Smooth muscle cell (in vitro differentiated cells): ENCODE measurements at regions not wholly inside any gene's neighbourhood (a gene's known extent, or its start where the extent isn't known, plus 50 kb on each side); places are given as distances from the start of the nearest gene placed in this dataset.

Experiments
- DNase-seq: peaks from one replicate; lab custom pipeline; 2025; ENCODE audit not compliant: unreplicated experiment; lab: John Stamatoyannopoulos, UW
- H2AFZ ChIP-seq: fragments of 200-600 bp; sonication (generic); 2 replicates; pipeline ENCODE4 v1.6.0; 2016; ENCODE audit warnings: antibody characterized with exemption, low read depth, mild to moderate bottlenecking
- H3F3A ChIP-seq: fragments of 200-600 bp; sonication (generic); 2 replicates; pipeline ENCODE4 v1.6.0; 2017; ENCODE audit warnings: antibody characterized with exemption, low read depth
- H3K27ac ChIP-seq: fragments of 200-600 bp; sonication (generic); 2 replicates; pipeline ENCODE4 v1.5.1; 2016; ENCODE audit warnings: low read depth, mild to moderate bottlenecking
- H3K27me3 ChIP-seq: fragments of 200-600 bp; sonication (generic); 2 replicates; pipeline ENCODE4 v1.6.1; 2016; ENCODE audit warnings: low read depth, mild to moderate bottlenecking
- H3K36me3 ChIP-seq: fragments of 200-600 bp; sonication (generic); 2 replicates; pipeline ENCODE4 v1.5.1; 2016; ENCODE audit warnings: low read depth
- H3K4me1 ChIP-seq: fragments of 200-600 bp; sonication (generic); 2 replicates; pipeline ENCODE4 v1.5.1; 2016; ENCODE audit warnings: low read depth
- H3K4me2 ChIP-seq: fragments of 200-600 bp; sonication (generic); 2 replicates; pipeline ENCODE4 v1.6.0; 2016; ENCODE audit warnings: mild to moderate bottlenecking
- H3K4me3 ChIP-seq: fragments of 200-600 bp; sonication (generic); 2 replicates; pipeline ENCODE4 v1.5.1; 2016; ENCODE audit warnings: mild to moderate bottlenecking
- H3K79me2 ChIP-seq: fragments of 200-600 bp; sonication (generic); 2 replicates; pipeline ENCODE4 v1.6.0; 2016; ENCODE audit warnings: low read depth, mild to moderate bottlenecking
- H3K9ac ChIP-seq: fragments of 200-600 bp; sonication (generic); 2 replicates; pipeline ENCODE4 v1.6.0; 2016; ENCODE audit warnings: low read depth
- H3K9me3 ChIP-seq: fragments of 200-600 bp; sonication (generic); replicated peaks from 2 replicates; pipeline ENCODE4 v1.5.1; 2016; ENCODE audit warnings: low read depth
- H4K20me1 ChIP-seq: fragments of 200-600 bp; sonication (generic); 2 replicates; pipeline ENCODE4 v1.6.0; 2016; ENCODE audit warnings: low read depth
- WGBS: methylation state at CpG from one replicate; pipeline ENCODE4 v1.1.7; 2016; ENCODE audit warnings: low lambda C conversion rate; 5-methylcytosine and 5-hydroxymethylcytosine counted together
- TF ChIP-seq, protein P1 (sequence below): fragments of 200-600 bp; sonication (generic); IDR thresholded peaks from 2 replicates; pipeline ENCODE4 v1.5.1; 2017; ENCODE audit warnings: borderline replicate concordance, mild to moderate bottlenecking, antibody characterized with exemption; ENCODE audit not compliant: insufficient read depth, poor library complexity, severe bottlenecking

GRCh38 chr6:166781331-166781730 is 154.3 kb upstream of the RPS6KA2 start:
- 94% methylated on average over 6 of the region's 6 CpGs for WGBS
- Histone ChIP-seq H3K4me2 (no peak overlapping the region), H3K36me3 (no peaks in the 10 kb centered on the region), H3K4me1 (no peaks in the 10 kb centered on the region), H3K9me3 (no peaks in the 10 kb centered on the region), H4K20me1 (no peaks in the 10 kb centered on the region), H3F3A (no peaks in the 10 kb centered on the region), H3K27ac (no peak overlapping the region), H3K9ac (no peak overlapping the region), H3K4me3 (no peak overlapping the region), H3K79me2 (no peaks in the 10 kb centered on the region), H3K27me3 (peaks cover 5% of the 10 kb centered on the region), H2AFZ (no peak overlapping the region)
- TF ChIP-seq, protein P1, sequence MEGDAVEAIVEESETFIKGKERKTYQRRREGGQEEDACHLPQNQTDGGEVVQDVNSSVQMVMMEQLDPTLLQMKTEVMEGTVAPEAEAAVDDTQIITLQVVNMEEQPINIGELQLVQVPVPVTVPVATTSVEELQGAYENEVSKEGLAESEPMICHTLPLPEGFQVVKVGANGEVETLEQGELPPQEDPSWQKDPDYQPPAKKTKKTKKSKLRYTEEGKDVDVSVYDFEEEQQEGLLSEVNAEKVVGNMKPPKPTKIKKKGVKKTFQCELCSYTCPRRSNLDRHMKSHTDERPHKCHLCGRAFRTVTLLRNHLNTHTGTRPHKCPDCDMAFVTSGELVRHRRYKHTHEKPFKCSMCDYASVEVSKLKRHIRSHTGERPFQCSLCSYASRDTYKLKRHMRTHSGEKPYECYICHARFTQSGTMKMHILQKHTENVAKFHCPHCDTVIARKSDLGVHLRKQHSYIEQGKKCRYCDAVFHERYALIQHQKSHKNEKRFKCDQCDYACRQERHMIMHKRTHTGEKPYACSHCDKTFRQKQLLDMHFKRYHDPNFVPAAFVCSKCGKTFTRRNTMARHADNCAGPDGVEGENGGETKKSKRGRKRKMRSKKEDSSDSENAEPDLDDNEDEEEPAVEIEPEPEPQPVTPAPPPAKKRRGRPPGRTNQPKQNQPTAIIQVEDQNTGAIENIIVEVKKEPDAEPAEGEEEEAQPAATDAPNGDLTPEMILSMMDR: no peak
- no peak for DNase-seq

GRCh38 chr6:166779963-166780683 is 153.1 kb upstream of the RPS6KA2 start:
- Histone ChIP-seq H3K9me3 (no peaks in the 10 kb centered on the region), H3K79me2 (no peaks in the 10 kb centered on the region), H3K27me3 (peaks cover 5% of the 10 kb centered on the region), H3K27ac (no peak overlapping the region), H3K36me3 (no peaks in the 10 kb centered on the region), H3K4me3 (no peak overlapping the region), H4K20me1 (no peaks in the 10 kb centered on the region), H3K9ac (no peak overlapping the region), H3F3A (no peaks in the 10 kb centered on the region), H3K4me2 (no peak overlapping the region), H2AFZ (no peak overlapping the region), H3K4me1 (no peaks in the 10 kb centered on the region)
- TF ChIP-seq, protein P1: no peak
- WGBS: 94% methylated on average over 13 of the region's 13 CpGs
- no peak for DNase-seq

DNA sequence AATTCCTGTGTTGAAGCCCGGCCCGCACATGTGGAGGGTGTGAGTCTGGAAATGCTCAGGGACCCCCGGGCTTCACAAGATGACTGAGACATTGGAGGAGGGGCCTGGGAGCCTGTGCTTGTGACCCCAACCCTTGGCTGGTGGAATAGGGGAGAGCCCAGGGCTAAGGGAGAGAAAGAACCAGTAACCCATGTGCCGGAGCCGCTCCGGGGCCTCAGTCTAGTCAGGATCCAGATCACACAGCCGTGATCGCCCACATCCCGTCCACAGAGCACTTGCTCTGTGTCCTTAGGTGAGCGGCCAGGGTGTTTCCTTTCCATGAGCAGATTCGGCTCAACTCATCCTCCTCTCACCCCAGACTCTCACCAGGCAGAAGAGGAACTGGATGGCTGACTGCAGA is 152.3 kb upstream of the RPS6KA2 start:
- no peak overlapping the region for H3K9ac ChIP-seq
- no peak overlapping the region for H2AFZ ChIP-seq
- no peaks in the 10 kb centered on the region for H4K20me1 ChIP-seq
- H3K27me3 ChIP-seq: peaks cover 5% of the 10 kb centered on the region
- 94% methylated on average over 11 of the region's 11 CpGs for WGBS
- no peak overlapping the region for H3K4me2 ChIP-seq
- no peaks in the 10 kb centered on the region for H3K79me2 ChIP-seq
- no peak for DNase-seq
- H3K27ac ChIP-seq: no peak overlapping the region
- H3K36me3 ChIP-seq: no peaks in the 10 kb centered on the region
- no peaks in the 10 kb centered on the region for H3F3A ChIP-seq
- H3K4me3 ChIP-seq: no peak overlapping the region
- no peaks in the 10 kb centered on the region for H3K9me3 ChIP-seq
- TF ChIP-seq, protein P1: no peak
- H3K4me1 ChIP-seq: no peaks in the 10 kb centered on the region

DNA sequence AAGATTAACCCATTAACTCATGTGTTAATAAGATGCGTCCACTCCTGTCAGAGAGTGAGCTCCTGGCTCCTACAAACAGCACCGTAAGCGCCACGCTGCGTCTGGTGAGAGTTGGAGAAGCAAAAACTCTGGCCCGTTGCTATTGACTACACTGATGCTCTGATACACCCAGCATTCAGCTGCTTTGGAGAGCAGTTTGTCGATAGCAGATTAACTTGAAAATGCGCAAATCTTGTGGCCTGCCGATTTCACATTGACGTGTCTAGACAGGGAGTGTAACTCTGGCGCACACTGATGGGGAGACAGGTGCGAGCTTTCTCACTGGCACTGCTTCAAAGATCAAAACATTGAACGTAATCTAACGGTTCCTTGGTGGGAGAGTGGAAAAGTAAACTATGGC is 151.7 kb upstream of the RPS6KA2 start:
- Histone ChIP-seq H3K4me1 (no peaks in the 10 kb centered on the region), H3K36me3 (no peaks in the 10 kb centered on the region), H3K79me2 (no peaks in the 10 kb centered on the region), H3K9ac (no peak overlapping the region), H3K27ac (no peak overlapping the region), H3K4me3 (no peak overlapping the region), H3F3A (no peaks in the 10 kb centered on the region), H3K9me3 (no peaks in the 10 kb centered on the region), H4K20me1 (no peaks in the 10 kb centered on the region), H2AFZ (no peak overlapping the region), H3K27me3 (peaks cover 5% of the 10 kb centered on the region), H3K4me2 (no peak overlapping the region)
- 95% methylated on average over 14 of the region's 14 CpGs for WGBS
- DNase-seq: no peak
- TF ChIP-seq, protein P1: no peak
